ENCODE measurements at regions not wholly inside any gene's neighbourhood (a gene's known extent, or its start where the extent isn't known, plus 50 kb on each side); places are given as distances from the start of the nearest gene placed in this dataset.
"Not testable (repeated sequence)": the region's sequence is repeated elsewhere in the genome, so short reads cannot be mapped to it uniquely, and the experiment has no call there.

- no peak for DNase-seq
Measured at GRCh38 chr4:177809791-177810190, 367.6 kb upstream of the AGA start.

GRCh38 chr4:177810220-177810619 is 368.0 kb upstream of the AGA start:
- peak; percentile 2 for DNase-seq

GRCh38 chr4:177818392-177818791 is 376.2 kb upstream of the AGA start:
- not testable (repeated sequence) for DNase-seq

GRCh38 chr4:177826973-177827372 is 384.7 kb upstream of the AGA start:
- DNase-seq, result no peak

- no peak for DNase-seq
Measured at GRCh38 chr4:177841258-177841657, 399.0 kb upstream of the AGA start.

- no peak for DNase-seq
Measured at GRCh38 chr4:177853229-177853628, 411.0 kb upstream of the AGA start.

GRCh38 chr4:177855507-177856197 is 413.4 kb upstream of the AGA start:
- no peak for DNase-seq

- no peak for DNase-seq
Measured at GRCh38 chr4:177860171-177860570, 417.9 kb upstream of the AGA start.

GRCh38 chr4:177861551-177862094 is 419.4 kb upstream of the AGA start:
- no peak for DNase-seq

GRCh38 chr4:177862541-177863176 is 420.4 kb upstream of the AGA start:
- DNase-seq, result no peak

- DNase-seq, result no peak
Measured at GRCh38 chr4:177879851-177880250, 437.6 kb upstream of the AGA start.

- DNase-seq, result no peak
Measured at GRCh38 chr4:177895136-177895535, 452.9 kb upstream of the AGA start.

- DNase-seq, result no peak
Measured at GRCh38 chr4:177901786-177902185, 459.5 kb upstream of the AGA start.

GRCh38 chr4:177902386-177902785 is 460.1 kb upstream of the AGA start:
- DNase-seq, result no peak

- no peak for DNase-seq
Measured at GRCh38 chr4:177907736-177908424, 465.6 kb upstream of the AGA start.

- no peak for DNase-seq
Measured at GRCh38 chr4:177921715-177922114, 479.5 kb upstream of the AGA start.

GRCh38 chr4:177923888-177924287 is 481.7 kb upstream of the AGA start:
- peak; percentile 28 for DNase-seq

GRCh38 chr4:177937041-177937440 is 494.8 kb upstream of the AGA start:
- no peak for DNase-seq

- DNase-seq, result no peak
Measured at GRCh38 chr4:177938226-177938625, 496.0 kb upstream of the AGA start.

- DNase-seq, result no peak
Measured at GRCh38 chr4:177945268-177945667, 503.0 kb upstream of the AGA start.

- DNase-seq, result no peak
Measured at GRCh38 chr4:177947607-177948006, 505.4 kb upstream of the AGA start.

GRCh38 chr4:177948853-177949252 is 506.6 kb upstream of the AGA start:
- DNase-seq, result no peak

GRCh38 chr4:177951026-177951425 is 508.8 kb upstream of the AGA start:
- DNase-seq, result no peak

- DNase-seq, result no peak
Measured at GRCh38 chr4:177952723-177953122, 510.5 kb upstream of the AGA start.

Data from fibroblast of skin of right quadriceps (primary cell).